ENCODE measurements at regions not wholly inside any gene's neighbourhood (a gene's known extent, or its start where the extent isn't known, plus 50 kb on each side); places are given as distances from the start of the nearest gene placed in this dataset.
A peak's percentile ranks its signal among the peaks of the same experiment; 100 is the strongest.

DNA sequence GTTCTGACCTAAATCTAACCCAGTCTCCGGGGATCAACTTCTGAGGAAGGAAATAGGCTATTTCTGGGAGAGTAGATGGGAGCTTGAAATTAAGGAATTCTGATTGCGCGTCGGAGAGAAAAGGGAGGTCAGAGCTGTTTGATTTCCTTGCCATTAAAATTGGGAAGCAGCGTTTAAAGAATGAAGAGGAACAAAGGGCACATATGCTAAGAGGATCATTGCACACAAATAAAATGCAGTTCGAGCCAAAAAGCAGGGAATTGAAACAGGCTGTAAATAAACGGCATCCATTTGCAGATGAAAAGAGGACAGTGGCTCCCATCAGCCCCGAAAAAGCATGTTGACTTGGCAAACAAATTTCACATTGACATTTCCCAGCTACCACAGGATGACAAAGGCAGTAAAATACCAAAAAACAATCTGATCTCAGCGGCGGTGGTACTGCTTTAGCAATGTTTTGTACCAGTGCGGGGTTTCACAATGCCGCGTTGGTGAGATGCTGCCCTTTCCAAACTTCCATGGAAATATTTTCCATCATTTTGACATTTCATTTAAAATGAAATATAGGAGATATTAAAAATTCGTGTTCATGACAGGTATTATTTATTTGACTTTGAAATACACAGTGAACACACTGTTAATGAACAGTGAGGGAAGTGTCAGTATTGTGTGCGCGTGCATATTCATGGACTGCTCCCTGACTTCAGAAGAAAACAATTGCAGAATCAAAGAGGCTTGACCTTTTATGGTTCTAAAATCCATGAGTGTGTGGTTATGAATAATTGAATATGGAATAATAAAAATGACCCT is 108.8 kb downstream of the SQOR start:
- no peak for DNase-seq

DNA sequence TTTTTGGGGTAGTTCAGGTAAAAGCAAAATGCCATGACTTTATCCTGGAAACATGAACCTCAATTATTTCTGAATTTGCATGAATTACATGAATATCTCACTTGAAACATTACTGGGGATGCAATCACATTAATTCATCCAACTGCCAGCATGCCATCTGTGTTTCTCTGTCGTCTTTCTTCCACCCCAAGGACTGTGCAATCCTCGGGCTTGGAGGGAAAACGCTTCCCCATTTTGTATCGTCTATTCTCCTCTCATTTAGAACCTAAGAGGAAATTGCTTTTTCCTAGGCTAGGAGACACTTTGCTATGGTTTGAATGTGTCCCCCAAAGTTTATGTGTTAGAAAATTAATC is 109.4 kb downstream of the SQOR start:
- DNase-seq, result no peak

DNA sequence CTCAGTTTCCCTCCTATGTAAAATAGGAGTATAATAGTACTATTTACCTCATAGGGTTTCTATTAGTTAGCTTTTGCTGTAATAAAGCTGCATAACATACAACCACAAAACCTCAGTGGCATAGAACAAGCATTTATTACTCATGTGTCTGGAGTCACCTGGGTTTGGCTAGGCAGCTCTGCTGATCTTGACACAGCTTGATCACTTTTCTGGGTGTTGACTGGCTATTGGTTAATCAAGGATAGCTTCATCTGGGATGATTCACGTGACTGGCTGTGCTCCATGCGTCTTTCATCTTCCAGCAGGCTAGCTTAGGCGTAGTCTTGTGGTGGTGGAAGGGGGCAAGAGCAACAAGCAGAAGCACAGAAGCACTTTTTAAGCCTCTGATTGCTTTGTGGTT is 112.6 kb downstream of the SQOR start:
- no peak for DNase-seq

DNA sequence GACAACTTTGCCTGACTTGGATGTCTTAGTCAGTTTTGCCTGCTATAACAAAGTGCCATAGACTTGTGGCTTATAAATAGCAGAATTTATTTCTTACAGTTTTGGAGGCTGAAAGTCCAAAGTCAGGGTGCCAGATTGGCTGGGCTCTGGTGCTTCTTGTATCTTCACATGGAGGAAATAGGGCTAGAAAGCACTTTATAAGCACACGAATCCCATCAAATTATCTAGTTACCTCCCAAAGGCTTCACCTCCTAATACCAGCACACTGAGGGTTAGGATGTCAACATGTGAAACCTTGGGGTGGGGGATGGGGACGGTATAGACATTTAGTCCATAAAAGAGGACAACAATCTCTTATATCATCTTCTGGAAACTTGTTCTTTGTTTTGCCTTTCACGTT is 116.8 kb downstream of the SQOR start:
- DNase-seq, result no peak

DNA sequence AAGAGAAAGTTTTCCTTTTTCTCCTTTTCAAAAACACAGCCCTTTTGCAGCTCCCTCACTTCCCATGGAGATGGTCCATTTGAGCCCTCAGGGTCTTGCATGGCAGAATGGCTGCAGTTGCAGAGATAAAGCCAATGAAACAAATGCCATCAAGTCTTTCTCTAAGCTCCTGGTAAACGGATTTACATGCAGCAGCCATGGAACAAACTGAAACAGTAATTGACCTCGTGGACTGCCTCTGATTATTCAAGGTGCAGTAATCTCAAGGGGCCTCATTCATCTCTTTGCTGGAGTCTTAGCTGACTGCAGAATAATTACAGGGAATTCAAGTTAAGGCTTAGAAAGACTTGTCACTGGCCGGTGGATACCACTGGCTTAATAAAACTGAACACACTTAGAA is 125.1 kb downstream of the SQOR start:
- no peak for DNase-seq

DNA sequence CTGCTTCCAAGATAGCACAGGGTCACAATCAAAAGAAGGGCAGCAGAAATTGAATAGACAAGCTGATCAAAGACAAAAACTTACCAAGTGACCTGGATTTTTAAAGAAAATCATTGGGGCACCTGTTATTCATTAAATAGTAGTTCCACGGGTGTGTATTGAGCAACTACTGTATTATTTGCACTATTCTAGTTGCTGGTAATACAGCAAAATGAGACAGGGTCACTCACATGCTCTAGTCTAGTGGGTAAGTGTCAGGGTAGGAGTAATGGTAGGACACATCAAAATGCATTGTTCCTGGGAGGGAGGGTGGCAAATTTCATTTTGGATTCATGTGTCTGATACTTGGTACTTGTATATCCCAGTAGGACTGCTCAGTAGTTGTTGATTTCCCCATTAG is 127.9 kb downstream of the SQOR start:
- DNase-seq, result no peak

DNA sequence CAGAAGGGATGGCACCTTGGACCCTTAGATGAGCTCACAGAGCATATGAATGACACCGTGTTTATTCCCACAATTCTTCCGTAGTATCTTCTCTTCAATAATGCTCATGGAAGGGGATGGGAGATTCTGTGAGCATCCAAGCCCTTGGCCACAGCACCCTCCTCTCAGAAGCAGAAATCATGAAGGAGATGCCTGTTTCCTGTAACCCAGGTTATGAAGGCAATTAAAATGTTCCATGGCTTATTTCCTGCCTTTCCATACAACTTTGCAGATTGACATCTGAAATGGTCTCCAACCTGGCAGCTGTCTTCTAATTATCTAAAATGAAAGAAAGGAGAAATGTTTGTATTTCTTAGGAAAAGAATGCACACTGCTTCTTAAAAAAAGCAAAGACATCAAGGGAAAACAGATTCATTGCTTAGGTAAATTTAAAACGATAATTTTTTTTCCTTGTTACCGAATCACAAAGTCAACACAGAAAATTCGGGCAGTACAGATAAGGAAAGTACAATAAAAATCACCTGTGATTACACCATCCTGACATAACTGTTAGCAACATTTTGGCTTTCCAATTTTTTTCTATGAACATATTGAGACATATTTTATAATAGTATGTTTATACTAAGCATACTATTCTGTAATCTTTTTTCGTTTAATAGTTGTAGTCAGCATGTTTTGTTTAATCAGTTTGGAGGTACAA is 128.5 kb downstream of the SQOR start:
- no peak for DNase-seq

DNA sequence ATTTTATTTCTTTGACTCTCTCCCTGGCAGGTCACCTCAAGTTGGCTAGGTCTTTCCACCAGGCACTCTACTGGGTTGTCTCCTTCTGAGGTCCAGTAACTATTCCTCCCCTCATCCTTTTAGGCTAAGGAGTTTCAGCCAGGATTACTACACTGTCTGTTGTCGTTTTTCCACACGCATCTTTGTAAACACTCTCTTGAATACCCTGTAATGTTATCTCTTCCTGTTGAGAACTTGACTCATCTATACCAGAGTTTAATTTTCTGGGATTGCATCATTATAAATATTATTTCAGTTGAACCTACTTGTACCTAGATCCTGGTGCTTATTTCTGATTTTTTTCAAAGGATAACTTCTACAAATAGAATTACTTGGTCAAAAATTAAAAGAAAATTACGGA is 138.3 kb downstream of the SQOR start:
- DNase-seq, result no peak

DNA sequence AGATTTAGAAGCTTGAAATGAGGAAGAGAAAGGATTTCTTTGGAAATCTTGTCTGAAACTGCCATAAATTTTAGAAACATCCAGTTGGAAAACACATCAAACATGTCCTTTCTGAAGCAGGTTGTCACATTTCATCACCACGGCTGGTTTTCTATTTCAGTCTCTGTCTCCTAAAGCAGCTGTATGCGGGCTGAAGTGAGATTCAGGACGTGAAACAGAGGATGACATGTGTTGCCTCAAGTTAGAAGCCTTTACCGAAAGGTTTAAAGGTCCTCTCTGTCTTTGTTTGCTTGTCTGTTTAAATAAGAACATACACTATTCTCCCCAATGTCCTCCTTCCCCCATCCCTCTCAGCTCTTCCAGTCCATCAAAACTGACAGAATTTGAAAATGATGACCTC is 141.9 kb downstream of the SQOR start:
- DNase-seq, result no peak

DNA sequence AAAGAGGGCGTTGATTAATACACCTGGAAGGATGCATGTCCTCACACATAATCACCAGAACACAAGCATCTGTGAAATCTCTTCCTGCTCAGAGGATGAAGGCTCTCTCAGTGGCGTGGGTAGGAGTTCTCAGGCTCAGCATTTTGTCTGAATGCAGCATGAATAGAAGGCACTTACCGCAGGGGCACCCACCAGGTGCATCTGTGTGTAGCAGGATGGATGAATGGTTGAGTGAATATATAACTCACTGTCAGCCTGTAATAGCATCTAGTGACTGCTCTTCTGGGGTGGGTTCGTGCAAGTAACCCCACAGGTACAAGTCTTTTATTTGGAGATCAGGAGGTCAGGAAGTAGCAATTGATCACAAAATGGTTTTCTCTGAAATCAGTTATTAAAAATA is 143.0 kb downstream of the SQOR start:
- DNase-seq, result no peak

DNA sequence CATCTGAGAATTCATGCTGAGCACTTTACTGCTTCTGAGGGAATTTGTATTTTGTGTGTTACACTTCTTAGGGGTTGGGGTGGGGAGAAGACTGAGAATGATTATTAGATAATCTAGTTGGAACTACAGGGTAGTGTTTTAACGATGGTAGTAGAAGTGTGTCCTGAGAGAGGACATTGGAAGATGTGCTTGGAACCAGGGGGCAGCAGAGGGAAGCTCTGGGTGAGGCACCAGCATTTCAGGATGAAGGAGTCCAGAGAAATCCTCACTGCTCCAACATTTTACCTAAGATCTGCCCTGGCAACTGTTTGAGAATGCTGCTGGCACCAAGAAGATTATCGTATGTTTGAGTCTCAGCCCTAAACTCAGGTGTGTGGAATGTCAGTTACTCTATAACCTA is 145.5 kb downstream of the SQOR start:
- DNase-seq, result no peak

DNA sequence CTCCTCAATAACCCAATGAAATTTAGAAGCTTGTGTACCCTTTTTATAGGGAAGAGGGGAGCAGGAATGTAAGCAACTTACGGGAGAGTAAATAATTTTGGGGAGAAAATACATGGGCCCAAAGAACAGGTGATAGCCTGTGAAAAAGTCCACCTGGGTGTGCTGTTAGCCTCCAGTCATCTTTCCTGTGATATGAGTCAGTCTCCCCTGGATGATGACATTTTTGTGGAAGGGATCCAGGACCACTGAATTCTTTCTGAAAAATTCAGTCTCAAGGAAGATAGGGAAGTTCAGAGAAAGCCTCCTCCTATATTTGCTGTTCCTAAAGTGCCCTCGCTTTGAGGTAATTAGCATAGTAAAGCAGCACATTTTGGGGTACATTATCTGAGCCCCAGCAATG is 149.8 kb downstream of the SQOR start:
- DNase-seq, result no peak

DNA sequence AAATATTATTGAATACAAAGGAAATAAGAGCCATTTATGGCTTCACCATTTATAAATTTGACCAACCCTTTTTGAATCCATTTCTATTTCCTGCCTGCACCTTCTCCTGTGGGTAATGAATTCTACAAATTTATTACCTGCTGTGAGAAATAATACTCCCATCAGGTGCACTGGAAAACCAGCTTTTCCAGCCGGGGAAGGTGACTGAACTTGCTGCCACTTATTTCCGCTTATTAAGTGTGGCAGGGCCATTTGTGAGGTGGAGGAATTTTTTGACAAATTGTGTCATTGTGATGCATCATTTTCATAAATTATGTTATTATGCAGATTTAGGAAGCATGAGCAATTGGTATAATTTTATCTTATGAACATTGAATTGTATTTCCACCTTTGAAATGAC is 151.1 kb downstream of the SQOR start:
- no peak for DNase-seq

DNA sequence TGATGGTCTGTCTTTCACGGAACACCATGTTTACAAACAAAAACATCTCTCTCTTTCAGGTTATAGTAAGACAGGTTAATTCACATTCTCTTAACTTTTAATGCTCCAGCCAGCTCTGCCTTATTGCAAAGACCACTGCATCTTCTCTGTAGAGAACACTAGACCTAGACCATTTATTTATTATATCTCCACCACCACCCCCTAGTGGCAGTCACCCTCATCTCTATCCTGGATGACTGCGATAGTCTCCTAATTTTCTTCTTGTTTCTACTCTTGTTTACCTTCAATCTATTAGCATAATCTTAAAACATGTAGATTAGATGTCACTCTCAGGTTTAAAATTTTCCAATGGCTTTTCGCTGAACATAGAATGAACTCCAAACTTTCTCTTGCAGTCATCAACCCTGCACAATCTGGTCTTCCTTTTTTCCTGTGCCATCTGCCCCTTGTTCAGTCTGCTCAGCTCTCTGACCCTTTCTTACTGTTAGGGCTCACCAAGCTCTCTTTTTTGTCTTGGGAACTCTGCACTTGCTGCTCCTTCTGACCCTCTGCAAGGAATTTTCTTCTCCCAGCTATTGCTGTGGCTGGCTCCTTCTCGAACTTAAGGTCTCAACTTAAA is 155.6 kb downstream of the SQOR start:
- no peak for DNase-seq

DNA sequence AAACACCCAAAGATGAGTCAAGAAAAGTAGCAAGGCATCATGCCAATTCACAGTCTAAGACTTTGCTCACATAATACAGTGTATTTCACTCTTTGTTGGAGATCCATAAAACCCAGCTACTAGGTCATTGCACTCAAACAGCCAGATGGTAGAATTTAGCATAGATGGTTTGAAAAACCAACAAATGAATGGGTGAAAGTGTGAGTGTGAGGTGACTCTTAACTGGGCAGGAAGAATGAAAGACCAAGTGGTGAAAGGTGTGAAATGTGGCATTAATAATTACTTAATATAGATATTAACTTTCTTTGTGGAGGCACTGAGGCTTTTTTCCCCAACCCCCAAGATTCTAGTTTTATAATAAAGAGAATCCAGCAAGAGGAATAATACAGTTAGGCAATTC is 159.5 kb downstream of the SQOR start:
- DNase-seq, result no peak

DNA sequence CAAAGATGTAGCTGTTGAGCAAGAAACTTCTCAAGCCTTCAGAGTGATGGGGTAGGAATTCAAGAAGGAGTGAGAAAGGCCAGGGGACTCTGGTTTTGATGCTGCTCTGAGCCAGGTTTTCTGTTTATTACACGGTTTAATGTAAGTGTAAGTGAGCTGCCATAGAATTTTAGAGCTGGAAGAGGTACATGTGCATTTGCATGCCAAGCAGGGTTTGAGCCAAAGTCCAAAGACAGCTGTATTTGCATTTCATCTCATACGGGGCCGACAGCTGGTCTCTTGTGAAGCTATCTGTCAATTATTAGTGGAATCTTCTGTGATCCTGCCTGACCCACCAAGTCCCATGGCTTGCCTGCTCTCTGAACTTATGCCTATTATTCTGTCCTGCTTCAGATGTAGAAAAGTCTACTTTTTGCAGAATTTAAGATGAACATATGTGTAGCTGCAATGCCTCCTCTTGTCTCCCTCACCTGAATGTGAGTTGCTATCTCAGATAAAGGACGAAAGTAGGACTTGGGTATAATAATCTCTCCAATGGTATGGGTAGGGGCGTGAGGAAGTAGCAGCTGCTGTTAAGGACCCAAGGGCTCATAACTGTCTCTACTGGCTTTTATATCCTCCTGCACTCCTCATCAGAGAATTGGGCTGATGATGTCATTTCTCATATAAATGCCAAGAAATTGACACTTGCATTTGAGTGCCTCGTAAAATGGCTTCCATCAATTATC is 160.0 kb downstream of the SQOR start:
- no peak for DNase-seq

DNA sequence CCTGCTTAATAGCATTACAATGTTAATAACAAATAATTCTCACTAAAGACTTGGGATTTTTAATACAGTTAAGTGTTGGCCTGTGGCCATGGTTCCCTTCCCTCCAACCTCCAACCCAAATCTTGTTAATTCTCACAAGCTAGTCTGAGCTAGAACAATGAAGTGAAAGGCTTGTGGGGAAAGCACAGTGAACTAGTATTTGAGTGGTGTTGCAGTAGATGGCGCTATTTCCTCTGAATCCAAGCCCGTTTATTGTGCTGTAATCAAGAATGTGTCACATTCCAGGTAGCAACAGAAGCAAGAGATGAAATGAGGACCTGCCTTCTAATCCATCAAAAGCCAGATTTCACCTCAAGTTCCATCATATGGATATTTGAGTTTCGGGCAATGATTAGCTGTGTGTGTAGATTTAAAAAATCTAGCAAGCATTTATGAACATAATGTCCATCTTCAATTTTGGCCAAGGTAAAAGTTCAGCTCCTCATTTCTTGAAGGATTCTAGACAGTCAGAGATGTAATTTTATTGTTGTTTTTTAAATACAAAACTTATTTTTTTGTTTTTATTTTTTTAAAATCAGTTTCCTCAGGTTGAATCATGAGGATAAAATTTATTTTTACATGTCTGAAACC is 160.7 kb downstream of the SQOR start:
- DNase-seq, result peak; percentile 14

DNA sequence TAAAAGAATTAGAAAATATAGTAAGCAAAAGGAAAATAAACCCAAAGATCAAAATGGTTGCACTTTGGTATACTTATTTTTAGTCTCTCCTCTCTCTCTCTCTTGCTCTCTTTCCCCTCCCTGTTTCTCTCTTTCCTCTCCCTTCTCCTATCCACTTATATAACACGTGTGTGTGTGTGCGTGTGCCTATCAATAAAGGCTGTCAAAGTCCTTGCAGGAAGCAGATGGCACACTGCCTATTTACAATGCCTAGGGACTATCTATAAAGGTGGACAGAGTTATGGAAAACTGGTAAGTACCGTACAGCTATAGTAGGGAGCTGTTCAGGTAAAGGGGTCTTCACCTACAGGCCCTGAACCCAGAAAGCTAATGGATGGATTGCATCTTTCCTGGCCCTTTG is 161.6 kb downstream of the SQOR start:
- no peak for DNase-seq

DNA sequence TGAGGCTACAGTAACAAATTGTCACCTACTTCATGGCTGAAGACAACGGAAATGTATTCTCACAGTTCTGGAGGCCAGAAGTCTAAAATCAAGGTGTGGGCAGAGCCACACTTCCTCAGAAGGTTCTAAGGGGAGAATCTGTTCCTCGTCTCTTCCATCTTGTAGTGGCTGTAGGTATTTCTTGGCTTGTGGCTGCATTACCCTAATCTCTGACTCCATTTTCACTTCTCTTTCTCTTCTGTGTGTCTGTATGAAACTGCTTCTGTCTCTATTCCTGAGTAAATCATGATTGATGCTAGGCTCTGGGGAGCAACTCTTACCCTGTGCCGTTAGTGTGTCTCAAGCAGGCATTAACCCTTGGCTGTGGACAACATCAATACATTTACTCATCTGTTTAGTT is 164.7 kb downstream of the SQOR start:
- no peak for DNase-seq

DNA sequence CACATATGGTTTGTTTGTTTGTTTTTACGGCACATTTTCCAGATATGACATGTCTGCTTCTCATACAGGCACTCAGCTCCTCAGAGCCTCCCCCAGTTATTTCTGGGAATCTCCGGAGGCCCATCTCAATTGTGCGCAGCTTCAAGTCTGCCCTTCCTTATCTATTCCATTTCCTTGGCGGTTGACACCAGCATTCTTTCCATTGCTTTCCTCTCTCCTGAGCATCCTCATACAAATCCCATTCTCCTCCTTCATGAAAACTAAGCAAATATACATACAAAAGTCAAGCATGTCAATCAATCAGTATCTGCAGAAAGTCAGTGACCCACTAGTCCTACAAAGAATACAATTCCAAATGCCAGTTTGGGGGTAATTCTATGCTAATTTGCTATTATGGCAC is 166.7 kb downstream of the SQOR start:
- DNase-seq, result no peak

DNA sequence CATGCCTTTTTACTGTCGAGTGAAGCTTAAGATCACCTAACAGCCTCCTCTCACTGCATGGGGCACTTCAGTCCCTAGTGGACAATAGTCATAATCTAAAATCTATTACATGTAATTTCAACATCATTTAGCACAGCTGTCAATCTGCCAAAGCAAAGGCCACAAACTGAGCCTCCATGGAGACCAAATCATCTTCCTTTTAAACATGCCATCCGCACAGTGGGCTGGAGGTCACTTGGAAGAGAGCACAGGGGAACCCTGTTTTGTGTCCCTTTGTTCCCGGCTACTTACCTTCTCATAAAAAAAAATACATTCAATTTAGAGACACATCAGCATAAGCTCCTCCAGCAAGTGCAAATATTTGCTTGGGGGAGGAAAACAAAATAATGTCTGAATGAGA is 167.3 kb downstream of the SQOR start:
- no peak for DNase-seq

DNA sequence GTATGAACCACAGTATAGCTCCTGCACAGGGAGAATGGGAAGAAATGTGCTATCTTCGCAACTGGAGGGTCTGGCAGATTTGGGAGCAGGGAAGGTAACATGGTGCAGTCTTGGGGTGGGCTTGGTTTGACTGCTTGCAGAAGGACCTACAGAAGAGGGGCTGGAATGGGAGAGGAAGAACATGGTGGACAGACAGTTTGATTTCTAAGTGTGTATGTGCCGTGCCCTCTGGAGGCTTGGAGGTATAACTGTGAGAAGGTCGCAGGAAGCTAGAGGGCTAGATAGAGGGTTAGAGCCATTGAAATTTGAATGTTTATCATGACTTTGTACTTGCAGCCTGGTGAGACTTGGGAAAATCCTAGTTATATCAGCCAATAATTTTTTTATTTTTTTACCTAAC is 169.2 kb downstream of the SQOR start:
- no peak for DNase-seq

DNA sequence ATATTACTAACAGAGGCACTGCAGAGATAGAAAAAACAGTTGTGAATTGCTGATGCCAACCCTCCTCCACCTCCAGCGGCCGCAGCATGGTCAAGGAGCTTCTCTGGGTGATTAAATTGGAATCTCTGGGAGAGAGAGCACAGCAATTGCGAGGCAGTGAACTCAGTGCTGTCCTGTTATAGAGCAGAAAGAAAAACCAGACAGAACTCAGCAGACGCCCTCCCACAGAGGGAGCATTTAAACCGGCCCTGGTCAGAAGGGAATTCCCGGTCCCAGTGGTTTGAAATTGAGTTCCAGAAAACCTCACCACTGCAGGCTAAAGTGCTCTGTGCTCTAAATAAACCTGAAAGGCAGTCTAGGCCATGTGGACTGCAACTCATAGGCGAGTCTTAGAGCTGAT is 175.4 kb downstream of the SQOR start:
- DNase-seq, result no peak
